Right lobe of liver (tissue), 4 donors: ENCODE measurements at regions not wholly inside any gene's neighbourhood (a gene's known extent, or its start where the extent isn't known, plus 50 kb on each side); places are given as distances from the start of the nearest gene placed in this dataset.

Source experiments
- POLR2A ChIP-seq: fragments of 450-650 bp; IDR thresholded peaks from one replicate; pipeline ENCODE4 v1.6.1; 2017; ENCODE audit warnings: antibody characterized with exemption, mild to moderate bottlenecking
- TF ChIP-seq, protein P1 (sequence below), 4 donors: fragments of 200-600 bp in 3 of 4; fragments of 450-650 bp in 1 of 4; IDR thresholded peaks; one replicate each; pipeline versions ENCODE4 v1.5.1 to v1.8.0; 2016 to 2022; ENCODE audit warnings: antibody characterized with exemption in 4 of 4, mild to moderate bottlenecking in 2 of 4
- donor health status: DM: no; HTN: no; CAD: no.
- donor health status: DM: no; HTN: no; CAD: no.
- donor health status: DM: no; HTN: yes; CAD: no.

DNA sequence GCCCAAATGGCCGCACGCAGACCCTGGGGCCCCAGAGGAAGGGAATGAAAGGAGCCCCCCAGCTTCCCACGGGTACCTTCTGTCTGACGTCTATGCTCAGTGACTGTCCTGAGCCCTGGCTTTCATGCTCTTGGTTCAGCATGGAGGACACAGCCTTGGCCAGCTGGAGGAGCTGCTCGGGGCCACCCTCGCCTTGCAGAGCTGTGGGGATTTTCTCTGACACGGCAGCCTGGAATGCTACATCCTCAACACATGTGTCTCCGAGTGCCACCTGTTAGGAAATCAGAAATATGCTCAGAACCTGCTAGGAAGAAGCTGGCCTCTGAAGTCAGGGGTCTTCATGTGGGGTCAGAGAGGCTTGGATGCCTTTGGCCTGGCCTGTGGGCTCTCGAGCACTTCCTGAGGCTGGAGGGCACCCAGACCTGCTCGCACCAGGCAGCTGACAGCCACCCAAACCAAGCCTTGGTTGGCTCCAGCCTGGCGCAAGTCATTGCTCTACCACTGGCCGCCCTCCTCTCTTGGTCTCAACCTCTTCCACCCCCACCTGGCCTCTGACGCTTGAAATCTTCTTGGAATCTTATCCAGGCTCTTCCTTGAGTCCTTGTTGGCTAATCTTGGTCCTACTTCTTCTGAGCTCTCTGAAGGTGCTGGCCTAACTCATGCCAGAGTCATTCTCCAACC, 63.7 kb upstream of the BCO1 start:
- TF ChIP-seq, protein P1, sequence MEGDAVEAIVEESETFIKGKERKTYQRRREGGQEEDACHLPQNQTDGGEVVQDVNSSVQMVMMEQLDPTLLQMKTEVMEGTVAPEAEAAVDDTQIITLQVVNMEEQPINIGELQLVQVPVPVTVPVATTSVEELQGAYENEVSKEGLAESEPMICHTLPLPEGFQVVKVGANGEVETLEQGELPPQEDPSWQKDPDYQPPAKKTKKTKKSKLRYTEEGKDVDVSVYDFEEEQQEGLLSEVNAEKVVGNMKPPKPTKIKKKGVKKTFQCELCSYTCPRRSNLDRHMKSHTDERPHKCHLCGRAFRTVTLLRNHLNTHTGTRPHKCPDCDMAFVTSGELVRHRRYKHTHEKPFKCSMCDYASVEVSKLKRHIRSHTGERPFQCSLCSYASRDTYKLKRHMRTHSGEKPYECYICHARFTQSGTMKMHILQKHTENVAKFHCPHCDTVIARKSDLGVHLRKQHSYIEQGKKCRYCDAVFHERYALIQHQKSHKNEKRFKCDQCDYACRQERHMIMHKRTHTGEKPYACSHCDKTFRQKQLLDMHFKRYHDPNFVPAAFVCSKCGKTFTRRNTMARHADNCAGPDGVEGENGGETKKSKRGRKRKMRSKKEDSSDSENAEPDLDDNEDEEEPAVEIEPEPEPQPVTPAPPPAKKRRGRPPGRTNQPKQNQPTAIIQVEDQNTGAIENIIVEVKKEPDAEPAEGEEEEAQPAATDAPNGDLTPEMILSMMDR (IDR thresholded peaks at IDR 0.05): no peak
- no peak for TF ChIP-seq POLR2A
